NCI-H82 (cell line): ENCODE measurements at regions not wholly inside any gene's neighbourhood (a gene's known extent, or its start where the extent isn't known, plus 50 kb on each side); places are given as distances from the start of the nearest gene placed in this dataset.
"Not testable (repeated sequence)": the region's sequence is repeated elsewhere in the genome, so short reads cannot be mapped to it uniquely, and the experiment has no call there.

Experiments
- DNase-seq: peaks from one replicate; lab custom pipeline; 2025; lab: John Stamatoyannopoulos, UW

GRCh38 chr20:11682285-11682684 lies 235.4 kb upstream of the BTBD3 start:
- no peak for DNase-seq

- no peak for DNase-seq
Observed at GRCh38 chr20:11686195-11686594, 231.5 kb upstream of the BTBD3 start.

GRCh38 chr20:11686820-11687543 lies 230.7 kb upstream of the BTBD3 start:
- no peak for DNase-seq

- no peak for DNase-seq
Observed at GRCh38 chr20:11687546-11688292, 230.0 kb upstream of the BTBD3 start.

GRCh38 chr20:11689262-11689661 lies 228.4 kb upstream of the BTBD3 start:
- no peak for DNase-seq

- no peak for DNase-seq
Observed at GRCh38 chr20:11691766-11692165, 225.9 kb upstream of the BTBD3 start.

- no peak for DNase-seq
Observed at GRCh38 chr20:11692567-11692966, 225.1 kb upstream of the BTBD3 start.

- DNase-seq: no peak
Observed at GRCh38 chr20:11694467-11694866, 223.2 kb upstream of the BTBD3 start.

GRCh38 chr20:11697055-11697454 lies 220.6 kb upstream of the BTBD3 start:
- no peak for DNase-seq

GRCh38 chr20:11697646-11698045 lies 220.0 kb upstream of the BTBD3 start:
- DNase-seq: no peak

- no peak for DNase-seq
Observed at GRCh38 chr20:11698124-11698523, 219.6 kb upstream of the BTBD3 start.

- no peak for DNase-seq
Observed at GRCh38 chr20:11700831-11701230, 216.9 kb upstream of the BTBD3 start.

GRCh38 chr20:11702721-11703518 lies 214.8 kb upstream of the BTBD3 start:
- DNase-seq: no peak

GRCh38 chr20:11705512-11705911 lies 212.2 kb upstream of the BTBD3 start:
- no peak for DNase-seq

- not testable (repeated sequence) for DNase-seq
Observed at GRCh38 chr20:11708223-11708622, 209.5 kb upstream of the BTBD3 start.

GRCh38 chr20:11711214-11711613 lies 206.5 kb upstream of the BTBD3 start:
- peak; percentile 37 for DNase-seq

GRCh38 chr20:11712639-11713160 lies 205.0 kb upstream of the BTBD3 start:
- DNase-seq: peak; percentile 26

- DNase-seq: peak; percentile 11
Observed at GRCh38 chr20:11714886-11715285, 202.8 kb upstream of the BTBD3 start.

GRCh38 chr20:11716239-11716944 lies 201.3 kb upstream of the BTBD3 start:
- peak; percentile 76 for DNase-seq

- no peak for DNase-seq
Observed at GRCh38 chr20:11716945-11717248, 200.8 kb upstream of the BTBD3 start.

- DNase-seq: no peak
Observed at GRCh38 chr20:11717562-11717961, 200.1 kb upstream of the BTBD3 start.

- DNase-seq: no peak
Observed at GRCh38 chr20:11718474-11719094, 199.1 kb upstream of the BTBD3 start.
